Ovary (tissue), 7 donors: ENCODE measurements at regions not wholly inside any gene's neighbourhood (a gene's known extent, or its start where the extent isn't known, plus 50 kb on each side); places are given as distances from the start of the nearest gene placed in this dataset.

Experiments
- DNase-seq, 5 donors: peaks; one replicate each; pipeline ENCODE4 v3.0.0-alpha.2; 2019 to 2020
- H3K27ac ChIP-seq, 2 donors: fragments of 200-600 bp; one replicate each; pipeline versions ENCODE4 v1.5.1 to v1.8.0; 2019 to 2022
- H3K27me3 ChIP-seq: fragments of 200-600 bp; one replicate; pipeline ENCODE4 v1.8.0; 2022
- H3K36me3 ChIP-seq: fragments of 200-600 bp; sonication (generic); one replicate; pipeline ENCODE4 v1.5.1; 2019
- H3K4me1 ChIP-seq: one replicate; pipeline ENCODE4 v1.8.1; 2013; ENCODE audit warnings: mild to moderate bottlenecking, moderate library complexity; ENCODE audit not compliant: insufficient read depth
- H3K4me3 ChIP-seq: fragments of 200-600 bp; sonication (generic); one replicate; pipeline ENCODE4 v1.5.1; 2017
- H3K9me3 ChIP-seq, 2 donors: fragments of 200-600 bp in 1 of 2; sonication (generic) in 1 of 2; one replicate each; pipeline versions ENCODE4 v1.5.1 to v1.8.1; 2013 to 2019; ENCODE audit warnings: mild to moderate bottlenecking in 1 of 2, moderate library complexity in 1 of 2
- EP300 ChIP-seq: sonication (generic); formaldehyde crosslinking; IDR thresholded peaks from one replicate; pipeline ENCODE4 v1.6.1; 2017; ENCODE audit warnings: antibody characterized with exemption
- POLR2A ChIP-seq: fragments of 450-650 bp; IDR thresholded peaks from one replicate; pipeline ENCODE4 v1.6.1; 2017; ENCODE audit warnings: antibody characterized with exemption, mild to moderate bottlenecking, moderate library complexity
- WGBS, 3 donors: extraction: QIAGEN DNeasy Blood & Tissue Kit in 1 of 3; methylation state at CpG; one replicate each; pipeline versions ENCODE4 v1.1.5 to v1.1.7; 2013 to 2017; 5-methylcytosine and 5-hydroxymethylcytosine counted together
- intact Hi-C, 4 donors: fragments of 100-400 bp; cut with DNase I; formaldehyde crosslinking; loops; one replicate each; pipeline versions ENCODE4 v1.11.0 to v1.15.1; 2022 to 2023
- TF ChIP-seq, protein P1 (sequence below), 3 donors: fragments of 450-650 bp in 2 of 3; fragments of 200-600 bp in 1 of 3; IDR thresholded peaks; one replicate each; pipeline versions ENCODE4 v1.5.1 to v1.8.0; 2016 to 2022; ENCODE audit warnings: antibody characterized with exemption in 3 of 3, mild to moderate bottlenecking in 1 of 3
- donor health status: DM: no; HTN: no; CAD: no; lungs with moderate emphysema.
- donor health status: DM: no; HTN: no; CAD: no.
- donor health status: Bipolar disorder and iron deficiency.
- donor health status: DM: no; HTN: no; CAD: no.
- donor health status: DM: yes; HTN: yes; CAD: no.

DNA sequence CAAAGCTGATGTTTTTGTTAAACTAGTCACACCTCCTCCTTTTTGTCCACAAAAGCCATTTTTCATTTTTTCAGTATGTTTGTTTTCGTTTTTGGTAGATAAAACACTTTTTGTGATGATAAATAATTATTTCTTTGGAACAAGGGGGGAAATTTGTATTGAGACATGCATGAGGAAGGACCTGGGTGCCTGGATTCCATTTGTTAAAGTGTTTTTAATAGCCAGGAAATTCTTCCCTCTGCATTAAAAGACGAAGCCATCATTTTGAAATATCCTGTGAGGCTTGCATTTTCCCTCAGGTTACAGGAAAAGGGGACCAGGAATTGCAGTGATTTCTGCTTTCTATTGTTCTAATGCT, 52.1 kb upstream of the CTLA4 start:
- no peak overlapping the region for H3K4me3 ChIP-seq
- intact Hi-C loops, result loop anchor here in 2 of 4 donors (10.0 kb wide), 2 partner anchors 321 to 331 kb away; no protein-coding TSS in a partner anchor
- no peaks in the 10 kb centered on the region for H3K4me1 ChIP-seq
- no peaks in the 10 kb centered on the region for H3K9me3 ChIP-seq
- no peaks in the 10 kb centered on the region for H3K27me3 ChIP-seq
- DNase-seq, result no peak
- no peak for TF ChIP-seq EP300
- no peaks in the 10 kb centered on the region for H3K36me3 ChIP-seq
- 1 to 3% (median 1%) methylated on average over 2 of the region's 2 CpGs for WGBS, 3 donors
- no peak overlapping the region for H3K27ac ChIP-seq

DNA sequence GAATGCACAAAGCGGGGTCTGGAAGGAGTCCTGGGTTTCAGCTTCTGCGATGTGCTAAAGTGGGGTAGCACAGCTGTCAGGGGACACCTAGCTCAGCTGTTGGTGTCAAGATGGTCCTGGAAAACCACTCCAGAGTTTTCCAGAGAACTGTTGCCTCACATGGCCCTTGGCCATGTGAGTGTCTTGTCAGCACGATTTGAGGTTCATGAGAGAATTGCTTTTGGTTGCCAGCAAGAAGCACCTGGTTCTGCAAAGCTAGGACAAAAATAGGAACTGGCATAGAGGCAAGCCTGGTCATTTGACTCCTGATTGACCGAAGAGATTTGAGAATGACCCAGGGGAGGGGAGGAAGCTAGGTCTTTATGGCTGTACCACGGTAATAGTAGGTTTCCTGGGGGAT, 50.4 kb upstream of the CTLA4 start:
- no peaks in the 10 kb centered on the region for H3K4me1 ChIP-seq
- WGBS, 3 donors, result 67 to 70% (median 68%) methylated on average over 5 of the region's 5 CpGs
- no peak overlapping the region for H3K27ac ChIP-seq
- no peak overlapping the region for H3K4me3 ChIP-seq
- no peaks in the 10 kb centered on the region for H3K9me3 ChIP-seq
- TF ChIP-seq POLR2A, result no peak
- TF ChIP-seq, protein P1, sequence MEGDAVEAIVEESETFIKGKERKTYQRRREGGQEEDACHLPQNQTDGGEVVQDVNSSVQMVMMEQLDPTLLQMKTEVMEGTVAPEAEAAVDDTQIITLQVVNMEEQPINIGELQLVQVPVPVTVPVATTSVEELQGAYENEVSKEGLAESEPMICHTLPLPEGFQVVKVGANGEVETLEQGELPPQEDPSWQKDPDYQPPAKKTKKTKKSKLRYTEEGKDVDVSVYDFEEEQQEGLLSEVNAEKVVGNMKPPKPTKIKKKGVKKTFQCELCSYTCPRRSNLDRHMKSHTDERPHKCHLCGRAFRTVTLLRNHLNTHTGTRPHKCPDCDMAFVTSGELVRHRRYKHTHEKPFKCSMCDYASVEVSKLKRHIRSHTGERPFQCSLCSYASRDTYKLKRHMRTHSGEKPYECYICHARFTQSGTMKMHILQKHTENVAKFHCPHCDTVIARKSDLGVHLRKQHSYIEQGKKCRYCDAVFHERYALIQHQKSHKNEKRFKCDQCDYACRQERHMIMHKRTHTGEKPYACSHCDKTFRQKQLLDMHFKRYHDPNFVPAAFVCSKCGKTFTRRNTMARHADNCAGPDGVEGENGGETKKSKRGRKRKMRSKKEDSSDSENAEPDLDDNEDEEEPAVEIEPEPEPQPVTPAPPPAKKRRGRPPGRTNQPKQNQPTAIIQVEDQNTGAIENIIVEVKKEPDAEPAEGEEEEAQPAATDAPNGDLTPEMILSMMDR (IDR thresholded peaks at IDR 0.05), result no peak
- no peak for TF ChIP-seq EP300
- no peak for DNase-seq
- intact Hi-C loops, result loop anchor here in 2 of 4 donors (10.0 kb wide), 2 partner anchors 322 to 332 kb away; no protein-coding TSS in a partner anchor
- H3K36me3 ChIP-seq, result no peaks in the 10 kb centered on the region
- no peaks in the 10 kb centered on the region for H3K27me3 ChIP-seq
